ENCODE measurements at regions not wholly inside any gene's neighbourhood (a gene's known extent, or its start where the extent isn't known, plus 50 kb on each side); places are given as distances from the start of the nearest gene placed in this dataset.

GRCh38 chr3:15932348-15933300, 134.8 kb upstream of the ANKRD28 start:
- TF ChIP-seq, protein P1, sequence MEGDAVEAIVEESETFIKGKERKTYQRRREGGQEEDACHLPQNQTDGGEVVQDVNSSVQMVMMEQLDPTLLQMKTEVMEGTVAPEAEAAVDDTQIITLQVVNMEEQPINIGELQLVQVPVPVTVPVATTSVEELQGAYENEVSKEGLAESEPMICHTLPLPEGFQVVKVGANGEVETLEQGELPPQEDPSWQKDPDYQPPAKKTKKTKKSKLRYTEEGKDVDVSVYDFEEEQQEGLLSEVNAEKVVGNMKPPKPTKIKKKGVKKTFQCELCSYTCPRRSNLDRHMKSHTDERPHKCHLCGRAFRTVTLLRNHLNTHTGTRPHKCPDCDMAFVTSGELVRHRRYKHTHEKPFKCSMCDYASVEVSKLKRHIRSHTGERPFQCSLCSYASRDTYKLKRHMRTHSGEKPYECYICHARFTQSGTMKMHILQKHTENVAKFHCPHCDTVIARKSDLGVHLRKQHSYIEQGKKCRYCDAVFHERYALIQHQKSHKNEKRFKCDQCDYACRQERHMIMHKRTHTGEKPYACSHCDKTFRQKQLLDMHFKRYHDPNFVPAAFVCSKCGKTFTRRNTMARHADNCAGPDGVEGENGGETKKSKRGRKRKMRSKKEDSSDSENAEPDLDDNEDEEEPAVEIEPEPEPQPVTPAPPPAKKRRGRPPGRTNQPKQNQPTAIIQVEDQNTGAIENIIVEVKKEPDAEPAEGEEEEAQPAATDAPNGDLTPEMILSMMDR (IDR thresholded peaks at IDR 0.05; ENCODE audit: poor library complexity, severe bottlenecking), result no peak
- TF ChIP-seq TAF1 (IDR thresholded peaks at IDR 0.05; ENCODE audit: low read depth), result no peak
